GM19324 (cell line): ENCODE measurements at regions not wholly inside any gene's neighbourhood (a gene's known extent, or its start where the extent isn't known, plus 50 kb on each side); places are given as distances from the start of the nearest gene placed in this dataset.

Experiments used
- ATAC-seq: cut with Tn5 transposase; IDR thresholded peaks from one replicate; pipeline ENCODE4 v1.9.1; 2021; ENCODE audit warnings: mild to moderate bottlenecking, moderate library complexity; ENCODE audit not compliant: unreplicated experiment, low FRiP score

GRCh38 chr3:187947927-187948682 lies 202.8 kb upstream of the BCL6 start:
- ATAC-seq: no peak

GRCh38 chr3:187949093-187949820 lies 204.0 kb upstream of the BCL6 start:
- no peak for ATAC-seq

- no peak for ATAC-seq
These were observed 203.3 kb upstream of the LPP start for GRCh38 chr3:187950671-187951070.

- ATAC-seq: no peak
These were observed 202.3 kb upstream of the LPP start for GRCh38 chr3:187951452-187952190.

GRCh38 chr3:187952849-187953248 lies 201.1 kb upstream of the LPP start:
- ATAC-seq: no peak

- ATAC-seq: no peak
These were observed 199.5 kb upstream of the LPP start for GRCh38 chr3:187954516-187954872.

GRCh38 chr3:187954873-187955586 lies 198.9 kb upstream of the LPP start:
- ATAC-seq: no peak

- no peak for ATAC-seq
These were observed 198.4 kb upstream of the LPP start for GRCh38 chr3:187955587-187955952.

- no peak for ATAC-seq
These were observed 196.8 kb upstream of the LPP start for GRCh38 chr3:187957165-187957581.

- no peak for ATAC-seq
These were observed 196.4 kb upstream of the LPP start for GRCh38 chr3:187957582-187957981.

- ATAC-seq: no peak
These were observed 195.4 kb upstream of the LPP start for GRCh38 chr3:187958432-187959003.

- no peak for ATAC-seq
These were observed 193.1 kb upstream of the LPP start for GRCh38 chr3:187960820-187961219.

GRCh38 chr3:187961366-187961765 lies 192.6 kb upstream of the LPP start:
- no peak for ATAC-seq

- ATAC-seq: no peak
These were observed 190.8 kb upstream of the LPP start for GRCh38 chr3:187963003-187963676.

- ATAC-seq: no peak
These were observed 190.1 kb upstream of the LPP start for GRCh38 chr3:187963677-187964385.

- ATAC-seq: no peak
These were observed 189.2 kb upstream of the LPP start for GRCh38 chr3:187964760-187965159.

GRCh38 chr3:187966096-187966495 lies 187.9 kb upstream of the LPP start:
- ATAC-seq: no peak

- no peak for ATAC-seq
These were observed 187.1 kb upstream of the LPP start for GRCh38 chr3:187966636-187967406.

- ATAC-seq: no peak
These were observed 186.0 kb upstream of the LPP start for GRCh38 chr3:187967993-187968392.
